HG03280 (cell line): ENCODE measurements at regions not wholly inside any gene's neighbourhood (a gene's known extent, or its start where the extent isn't known, plus 50 kb on each side); places are given as distances from the start of the nearest gene placed in this dataset.

Source experiments
- ATAC-seq: cut with Tn5 transposase; IDR thresholded peaks from one replicate; pipeline ENCODE4 v1.9.1; 2021; ENCODE audit warnings: mild to moderate bottlenecking, moderate library complexity; ENCODE audit not compliant: unreplicated experiment

DNA sequence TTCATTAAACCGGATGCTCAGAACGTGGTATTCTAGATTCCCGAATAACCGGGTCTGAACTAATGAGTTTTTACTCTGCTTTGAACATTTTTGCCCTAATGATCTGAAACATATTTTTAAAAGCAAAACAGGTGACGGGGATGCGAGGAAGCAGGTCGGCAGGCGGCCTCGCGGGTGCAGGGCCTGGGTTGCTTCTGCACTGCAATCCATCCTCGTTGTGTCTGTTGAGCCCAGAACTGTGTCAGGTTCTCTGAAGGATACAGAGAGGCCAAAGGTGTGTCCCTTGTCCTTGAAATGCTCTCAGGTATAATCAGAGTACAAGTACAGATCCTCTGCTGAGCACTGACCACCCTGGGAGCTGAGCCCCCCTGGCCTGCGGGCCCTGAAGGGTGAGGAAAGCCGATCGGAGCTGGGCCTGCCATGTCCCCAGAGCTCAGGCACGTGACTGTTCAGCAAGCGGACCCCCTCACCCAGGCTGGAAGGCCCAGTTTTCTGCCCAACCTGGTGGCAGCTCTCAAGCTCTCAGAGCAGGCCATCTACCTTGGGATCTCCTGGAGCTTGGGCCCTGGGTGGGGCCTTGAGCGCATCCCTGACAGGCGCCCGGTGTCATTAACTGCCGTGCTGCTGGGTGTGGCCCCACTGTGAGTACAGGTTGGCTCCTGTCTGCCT is 151.8 kb downstream of the OLFM1 start:
- ATAC-seq = no peak

- no peak for ATAC-seq
These were observed 152.3 kb downstream of the OLFM1 start for GRCh38 chr9:135239769-135240141.

DNA sequence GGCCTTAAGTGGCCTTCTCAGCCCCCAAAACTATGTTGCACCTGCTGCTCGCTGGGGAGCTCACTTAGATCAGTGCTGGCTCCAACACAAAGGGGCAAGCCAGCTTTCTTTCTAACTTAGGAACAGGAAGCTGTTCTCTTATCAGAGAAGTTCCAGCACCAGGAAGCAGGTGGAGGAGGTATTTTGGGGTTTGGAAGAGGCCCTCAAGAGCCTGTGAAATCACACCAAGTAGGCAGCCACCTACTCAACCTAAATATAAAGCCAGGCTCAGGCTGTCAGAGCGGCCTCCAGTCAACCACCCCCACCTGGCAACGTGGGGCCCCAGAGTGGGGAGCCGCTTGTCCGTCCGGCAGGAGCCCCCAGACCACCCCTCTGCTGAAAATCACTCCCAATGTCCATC is 152.8 kb downstream of the OLFM1 start:
- no peak for ATAC-seq

- no peak for ATAC-seq
These were observed 153.4 kb downstream of the OLFM1 start for GRCh38 chr9:135240871-135241311.

- ATAC-seq = no peak
These were observed 154.0 kb downstream of the OLFM1 start for GRCh38 chr9:135241381-135242048.

- ATAC-seq = no peak
These were observed 154.6 kb downstream of the OLFM1 start for GRCh38 chr9:135242049-135242396.

GRCh38 chr9:135242406-135242805 is 154.9 kb downstream of the OLFM1 start:
- no peak for ATAC-seq

DNA sequence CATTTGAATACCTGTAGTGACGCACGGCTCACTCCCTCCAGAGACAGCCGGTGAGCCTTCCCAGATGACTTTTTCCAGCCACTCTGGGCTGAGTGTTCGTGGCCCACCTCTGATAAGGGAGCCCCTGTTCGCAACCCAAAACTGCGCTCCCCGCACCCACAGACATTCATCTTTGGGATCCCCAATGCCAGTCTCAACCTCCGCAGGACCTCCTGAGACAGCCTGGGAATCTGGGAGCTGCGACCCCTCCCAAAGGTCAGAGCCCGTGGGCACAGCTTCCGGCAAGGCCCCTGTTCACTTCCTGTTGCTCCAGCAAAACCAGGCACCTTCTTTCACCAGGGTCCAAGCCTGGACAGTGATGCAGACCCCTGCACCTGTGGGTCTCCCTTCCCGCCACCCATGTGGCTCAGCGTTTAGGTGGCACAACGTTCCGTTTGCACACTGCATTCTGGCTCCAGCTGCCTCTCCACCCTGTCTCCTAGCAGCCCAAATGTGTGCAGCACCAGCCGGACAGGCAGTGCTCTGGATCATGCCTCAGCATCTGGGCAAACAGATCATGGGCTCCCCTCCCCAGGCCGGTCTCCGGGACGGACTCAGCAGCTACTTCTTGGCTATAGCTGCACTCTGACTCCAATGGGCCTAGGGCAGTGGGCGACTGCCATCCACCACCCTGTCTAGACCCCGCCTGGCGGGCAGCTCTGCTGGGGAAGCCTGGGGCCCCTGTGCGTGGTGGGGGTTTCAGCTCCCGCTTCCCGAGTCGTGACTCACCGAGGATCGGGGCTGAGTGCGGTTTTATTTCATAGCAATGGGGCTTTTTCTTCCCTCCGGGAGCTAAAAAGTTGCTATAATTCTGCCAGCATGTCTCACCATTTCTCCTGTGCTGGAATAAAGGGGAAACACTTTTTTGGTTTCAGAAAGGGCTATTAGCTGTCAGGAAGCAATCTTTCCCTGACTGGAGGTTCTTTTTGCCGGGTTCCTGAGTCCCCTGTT is 156.0 kb downstream of the OLFM1 start:
- no peak for ATAC-seq

GRCh38 chr9:135244271-135245221 is 157.1 kb downstream of the OLFM1 start:
- ATAC-seq = no peak

GRCh38 chr9:135245482-135246247 is 158.2 kb downstream of the OLFM1 start:
- no peak for ATAC-seq

DNA sequence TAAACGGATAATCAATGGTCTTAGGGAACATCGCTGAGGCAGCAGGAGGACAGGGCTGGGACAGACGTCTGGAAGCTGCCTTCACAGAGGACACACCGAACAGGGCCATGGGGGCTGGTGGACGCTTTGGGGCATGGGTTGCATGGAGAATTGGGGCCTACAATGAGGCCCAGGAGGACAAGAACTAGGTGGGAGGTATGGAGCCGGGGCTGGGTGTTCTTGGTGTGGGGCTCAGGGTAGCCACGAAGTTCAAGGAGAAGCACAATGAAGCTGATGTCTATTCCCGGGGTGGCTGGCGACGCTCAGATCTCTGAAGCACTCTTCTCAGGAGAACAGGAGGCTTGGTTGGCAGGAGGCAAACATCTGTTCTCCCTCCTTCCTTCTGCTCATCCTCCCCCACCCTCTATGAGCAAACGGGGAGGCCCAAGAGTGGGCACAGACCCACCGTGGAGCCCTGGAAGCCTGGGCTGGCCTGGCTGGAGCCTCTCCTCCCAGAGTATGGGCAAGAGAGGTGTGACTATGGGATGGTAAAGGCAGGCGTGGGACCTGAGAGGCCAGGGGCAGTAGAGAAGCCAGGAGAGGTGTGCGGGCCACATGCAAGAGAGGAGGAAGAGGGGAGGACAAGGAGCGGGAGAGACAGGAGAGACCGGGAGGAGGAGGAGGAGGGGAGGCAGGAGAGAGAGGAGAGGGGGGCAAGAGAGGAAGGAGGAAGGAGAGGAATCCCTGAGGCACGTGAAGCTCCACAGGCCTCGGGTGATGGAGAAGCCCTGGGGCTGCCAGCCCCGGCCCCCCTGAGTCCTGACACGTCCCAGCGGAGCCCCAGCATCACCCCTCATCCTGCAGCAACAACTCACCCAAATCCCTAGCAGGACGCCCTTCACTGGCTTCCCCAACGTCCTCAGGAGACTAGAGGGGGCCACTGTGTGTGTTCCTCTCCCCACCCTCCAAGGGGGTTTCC is 159.1 kb downstream of the OLFM1 start:
- ATAC-seq = no peak

- no peak for ATAC-seq
These were observed 159.9 kb downstream of the OLFM1 start for GRCh38 chr9:135247227-135247930.

DNA sequence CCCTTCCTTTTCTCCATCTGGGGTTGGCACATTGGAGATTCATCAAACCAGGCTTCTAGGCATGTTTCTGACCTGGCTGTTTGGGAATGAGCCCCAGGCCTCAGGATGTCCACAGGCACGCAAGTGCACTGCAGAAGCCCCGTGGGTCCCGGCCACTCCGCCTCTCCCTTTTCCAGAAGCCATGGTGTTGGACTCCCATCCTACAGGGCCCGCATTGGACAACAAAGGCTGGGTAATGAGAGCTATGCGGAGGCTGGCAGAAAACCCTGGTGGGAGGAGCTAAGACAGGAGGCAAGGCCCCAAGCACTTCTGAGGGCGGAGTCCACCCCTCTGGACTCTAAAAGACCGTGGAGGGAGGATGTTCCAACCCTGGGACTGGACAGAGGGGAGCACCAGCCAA is 160.6 kb downstream of the OLFM1 start:
- no peak for ATAC-seq

- ATAC-seq = no peak
These were observed 161.3 kb downstream of the OLFM1 start for GRCh38 chr9:135248721-135249120.

DNA sequence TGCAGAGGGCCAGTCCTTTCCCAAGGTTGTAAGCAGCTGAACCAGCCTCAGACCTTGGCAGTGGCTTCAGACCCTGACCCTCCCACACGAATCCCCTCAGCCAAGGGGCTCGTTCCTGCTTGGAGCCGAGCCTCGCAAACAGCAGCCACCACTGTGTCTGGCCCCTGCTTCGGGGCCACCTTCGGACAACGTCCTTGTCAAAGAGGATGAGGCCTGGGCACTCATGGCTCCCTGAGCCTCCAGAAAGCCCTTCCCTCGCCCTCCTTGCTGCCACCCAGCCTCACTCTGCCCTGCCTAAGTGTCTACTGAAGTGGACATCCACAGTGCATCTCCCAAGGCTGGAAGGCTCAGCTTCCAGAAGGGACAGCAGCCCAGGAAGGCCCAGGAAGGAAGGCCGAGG is 161.7 kb downstream of the OLFM1 start:
- no peak for ATAC-seq

DNA sequence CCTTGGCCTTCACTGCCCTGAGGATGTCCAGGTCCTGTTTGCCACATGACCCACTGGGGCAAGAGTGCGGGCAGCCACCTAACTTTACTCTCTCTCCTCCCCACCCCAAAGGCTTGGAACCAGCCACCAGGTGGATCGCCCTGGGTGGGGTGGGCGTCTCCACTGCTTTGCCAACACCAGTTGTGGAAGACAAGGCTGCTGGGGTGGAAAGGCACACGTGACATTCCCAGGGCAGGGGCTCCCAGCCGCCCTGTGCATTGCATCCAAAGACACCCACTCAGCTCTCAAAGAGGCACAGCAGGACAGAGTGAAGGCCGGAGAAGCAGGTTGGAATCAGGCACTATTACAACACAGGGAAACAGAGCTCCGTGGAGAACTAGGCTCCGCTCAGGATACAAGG is 162.2 kb downstream of the OLFM1 start:
- no peak for ATAC-seq

GRCh38 chr9:135251331-135251761 is 163.9 kb downstream of the OLFM1 start:
- no peak for ATAC-seq
